GM21786 (cell line): ENCODE measurements at regions not wholly inside any gene's neighbourhood (a gene's known extent, or its start where the extent isn't known, plus 50 kb on each side); places are given as distances from the start of the nearest gene placed in this dataset.

Source experiments
- ATAC-seq: cut with Tn5 transposase; IDR thresholded peaks from one replicate; pipeline ENCODE4 v1.9.1; 2021; ENCODE audit not compliant: unreplicated experiment

- no peak for ATAC-seq
Measured at GRCh38 chr12:93152617-93153016, 223.5 kb upstream of the EEA1 start.

DNA sequence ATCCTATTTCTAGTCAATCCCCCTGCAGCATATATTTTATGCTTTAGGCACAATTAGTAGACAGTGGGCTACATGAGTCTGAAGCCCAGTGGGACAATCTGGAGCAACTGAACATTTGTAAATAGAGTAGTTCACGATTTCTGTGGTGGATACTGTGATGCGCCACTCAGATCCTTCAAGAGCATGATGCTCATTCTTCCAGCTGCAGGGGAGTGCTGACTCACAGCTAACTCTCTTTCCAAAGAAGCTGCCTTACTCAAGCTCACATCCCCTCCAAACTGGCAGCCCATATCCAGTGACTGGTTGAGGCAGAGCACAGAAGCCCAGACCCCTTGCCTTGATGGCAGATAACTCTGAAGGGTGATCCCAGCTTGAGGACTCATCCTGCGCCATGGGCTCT lies 224.2 kb upstream of the EEA1 start:
- no peak for ATAC-seq

- ATAC-seq: no peak
Measured at GRCh38 chr12:93154096-93154728, 223.5 kb upstream of the NUDT4 start.

- ATAC-seq: no peak
Measured at GRCh38 chr12:93154753-93155480, 222.8 kb upstream of the NUDT4 start.

DNA sequence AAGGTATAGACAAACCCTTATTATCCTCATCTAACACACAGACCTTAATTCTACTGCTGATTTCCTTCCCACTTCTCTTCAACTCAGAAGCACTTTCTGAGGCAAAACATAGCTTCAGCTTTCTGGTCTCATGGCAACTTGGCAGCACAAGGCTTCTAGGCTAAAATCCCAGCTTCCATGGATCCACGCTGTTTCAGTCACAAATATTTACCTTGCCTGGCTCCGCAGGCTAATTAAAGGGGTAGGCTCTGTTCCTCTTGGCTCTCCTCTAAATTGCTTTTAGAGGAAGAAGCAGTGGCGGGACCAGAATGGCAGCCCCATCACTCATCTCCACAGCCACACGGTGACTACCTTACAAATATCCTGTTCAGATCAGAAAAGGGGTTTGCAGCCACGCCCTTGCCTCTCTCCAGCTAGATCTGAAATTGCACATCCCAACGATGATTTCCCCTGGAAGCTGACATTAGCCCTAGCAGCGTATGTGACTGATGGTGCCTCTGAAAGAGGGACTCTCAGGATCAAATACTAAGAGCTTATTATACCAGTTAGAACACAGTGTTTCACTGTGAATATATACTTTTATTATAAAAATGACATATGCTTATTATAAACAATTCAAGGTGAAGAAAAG lies 221.5 kb upstream of the NUDT4 start:
- ATAC-seq: no peak

- no peak for ATAC-seq
Measured at GRCh38 chr12:93157279-93157678, 220.4 kb upstream of the NUDT4 start.

- no peak for ATAC-seq
Measured at GRCh38 chr12:93158065-93158843, 219.5 kb upstream of the NUDT4 start.

DNA sequence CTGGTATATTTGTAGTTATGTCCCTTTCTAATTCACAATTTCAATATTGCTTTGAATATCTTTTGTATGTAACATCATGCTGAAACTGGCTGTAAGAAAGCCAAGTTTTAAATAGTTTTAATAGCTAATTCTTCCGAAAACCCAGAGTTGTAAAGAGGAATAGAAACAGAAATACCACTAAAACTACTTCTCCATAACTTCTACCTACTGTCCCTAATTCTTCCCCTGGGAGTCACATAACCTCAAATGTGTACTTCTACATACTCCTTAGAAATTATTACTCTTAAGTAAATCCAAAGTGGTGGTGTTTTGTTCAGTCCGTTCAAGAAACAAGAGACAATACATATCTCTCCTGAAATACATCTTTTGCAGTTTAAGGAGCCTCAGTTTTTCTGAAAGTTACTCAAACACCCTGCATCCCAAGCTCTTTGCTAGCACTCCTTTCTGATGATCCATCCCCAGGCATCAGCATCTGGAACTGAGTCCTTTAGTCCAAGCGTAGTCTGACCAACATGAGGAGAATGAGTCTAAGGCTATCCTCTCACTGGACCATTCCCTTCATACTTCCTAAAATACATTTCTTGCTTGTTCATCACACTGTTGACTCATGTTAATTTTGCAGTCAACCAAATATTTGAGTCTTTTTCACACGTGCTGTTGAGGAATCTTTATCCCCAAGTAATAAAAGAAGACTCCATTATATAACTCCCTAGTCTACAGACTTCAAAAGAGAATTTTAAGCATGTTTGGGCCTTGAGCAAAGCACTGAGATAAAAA lies 214.3 kb upstream of the NUDT4 start:
- ATAC-seq: no peak

DNA sequence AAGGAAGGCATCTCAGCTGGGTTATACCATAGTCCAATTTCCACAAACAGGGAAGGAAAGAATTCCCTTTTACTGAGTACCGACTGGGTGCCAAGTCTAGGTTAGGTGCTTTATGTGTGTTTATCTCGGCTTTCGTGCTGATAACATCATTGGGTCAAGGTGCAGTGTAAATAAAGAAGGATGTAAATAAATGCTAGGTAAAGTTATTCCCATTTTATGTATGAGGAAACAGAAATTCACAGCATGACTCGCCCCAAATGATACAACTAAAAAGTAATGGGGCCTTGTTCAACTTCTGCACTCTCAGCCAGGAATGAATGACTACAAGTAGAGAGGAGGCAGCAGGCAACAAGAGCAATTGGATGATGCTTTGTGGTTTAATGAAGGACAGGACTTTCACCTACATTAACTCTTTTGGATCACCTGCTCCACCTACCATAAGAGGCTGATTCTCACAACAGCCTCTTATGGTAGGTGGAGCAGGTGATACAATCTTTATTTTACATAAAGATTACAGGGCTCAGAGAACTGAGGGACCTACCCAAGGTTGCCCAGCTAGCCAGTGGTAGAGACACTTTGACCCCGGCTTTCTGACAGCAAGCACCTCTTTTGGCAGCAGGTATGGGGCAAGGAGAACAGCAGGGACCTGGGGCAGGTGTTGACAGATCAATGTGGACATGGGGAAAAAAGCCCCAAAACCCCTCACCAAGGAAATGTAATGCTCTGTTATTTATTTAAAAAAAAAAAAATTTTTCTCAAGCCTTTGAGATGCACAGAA lies 213.4 kb upstream of the NUDT4 start:
- ATAC-seq: no peak

DNA sequence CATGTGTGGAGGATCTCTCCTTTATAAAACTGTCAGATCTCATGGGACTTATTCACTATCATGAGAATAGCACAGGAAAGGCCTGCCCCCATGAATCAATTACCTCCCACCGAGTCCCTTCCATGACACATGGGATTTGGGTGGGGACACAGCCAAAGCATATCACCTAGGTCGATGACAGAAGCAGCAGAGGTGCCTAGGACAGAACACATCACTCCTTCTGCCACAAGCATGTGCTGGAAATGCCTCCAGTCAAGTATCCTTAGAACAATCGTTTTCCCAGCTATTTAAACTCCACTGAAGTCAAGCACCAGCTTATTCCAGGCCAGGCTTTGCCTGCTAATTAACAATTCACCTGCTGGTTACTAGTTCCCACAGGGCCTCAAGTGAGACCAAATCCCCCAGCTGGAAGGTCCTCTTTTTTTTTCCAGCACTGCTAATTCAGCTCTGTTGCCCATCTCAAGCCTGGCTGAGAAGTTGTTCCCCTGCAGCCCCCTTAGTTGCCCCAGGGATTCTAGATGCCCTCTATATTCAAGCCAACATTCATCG lies 212.3 kb upstream of the NUDT4 start:
- no peak for ATAC-seq

GRCh38 chr12:93166541-93167307 lies 211.0 kb upstream of the NUDT4 start:
- peak; percentile 73 for ATAC-seq

DNA sequence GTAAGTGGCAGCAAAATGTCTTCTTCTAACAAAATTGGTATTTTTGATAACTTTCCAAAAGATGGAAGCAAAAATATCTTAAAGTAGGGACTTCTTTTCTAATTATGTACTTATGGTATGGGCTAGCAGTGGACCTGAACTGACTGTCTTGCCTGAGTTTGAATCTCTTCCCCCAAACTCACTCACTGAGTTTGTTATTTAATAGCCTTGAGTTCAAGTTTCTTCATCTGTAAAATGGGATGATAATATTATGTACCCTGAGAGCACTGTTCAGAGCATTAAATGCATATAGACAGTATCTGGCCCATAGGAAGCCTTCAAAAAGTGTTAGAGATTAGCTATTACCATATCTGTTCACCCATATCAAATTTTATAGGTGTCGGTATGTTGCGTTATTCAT lies 210.4 kb upstream of the NUDT4 start:
- peak; percentile 2 for ATAC-seq

DNA sequence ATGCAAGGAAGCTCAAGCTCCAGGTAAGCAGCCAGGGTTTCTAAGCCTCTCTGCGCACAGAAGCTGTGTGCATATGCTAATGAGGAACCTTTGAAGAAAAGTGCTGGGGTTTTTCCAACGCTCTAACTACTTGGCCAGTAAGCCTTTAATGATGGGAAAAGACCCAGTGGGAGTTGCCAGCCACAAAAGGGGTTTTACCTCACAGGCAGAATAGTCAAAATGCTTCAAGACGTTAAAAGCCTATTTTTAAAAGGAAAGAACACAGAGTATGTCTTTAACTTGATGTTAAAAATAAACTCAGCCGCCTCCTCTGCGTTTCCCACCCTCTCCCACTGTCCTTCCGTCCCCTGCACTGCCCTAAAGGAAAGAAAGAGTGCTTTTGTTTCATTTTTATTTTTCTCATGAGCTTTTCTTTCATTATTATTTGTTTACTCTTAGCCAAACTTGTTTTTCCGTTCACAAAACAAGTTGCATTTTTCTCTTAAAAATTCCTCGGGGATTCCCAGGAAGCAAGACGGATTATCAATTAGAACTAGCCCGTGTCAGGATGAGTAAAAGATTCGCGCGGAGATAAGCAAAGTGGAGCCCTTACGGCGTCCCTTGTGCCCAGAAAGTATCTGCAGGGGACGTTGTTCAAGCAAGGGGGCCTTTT lies 209.8 kb upstream of the NUDT4 start:
- ATAC-seq: peak; percentile 65

- no peak for ATAC-seq
Measured at GRCh38 chr12:93168751-93169150, 209.0 kb upstream of the NUDT4 start.

DNA sequence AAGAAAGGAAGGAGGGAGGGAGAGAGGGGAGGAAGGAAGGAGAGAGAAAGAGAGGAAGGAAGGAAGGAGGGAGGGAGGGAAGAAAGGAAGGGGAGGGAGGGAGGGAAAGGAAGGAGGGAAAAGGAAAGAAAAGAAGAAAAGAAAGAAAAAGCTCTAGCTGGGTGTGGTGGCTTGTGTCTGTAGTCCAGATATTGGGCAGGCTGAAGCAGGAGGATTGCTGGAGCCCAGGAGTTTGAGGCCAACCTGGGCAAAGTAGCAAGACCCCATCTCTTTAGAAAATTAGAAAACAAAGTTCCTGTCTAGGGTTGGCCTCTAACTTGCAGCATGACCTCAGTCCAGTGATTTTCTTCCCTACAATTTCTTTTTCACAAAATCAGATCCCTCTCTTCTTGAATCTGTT lies 208.2 kb upstream of the NUDT4 start:
- no peak for ATAC-seq

- ATAC-seq: no peak
Measured at GRCh38 chr12:93170928-93171327, 206.8 kb upstream of the NUDT4 start.

- ATAC-seq: no peak
Measured at GRCh38 chr12:93173178-93173957, 204.4 kb upstream of the NUDT4 start.

GRCh38 chr12:93174048-93174447 lies 203.7 kb upstream of the NUDT4 start:
- no peak for ATAC-seq
